GM12892 (cell line): ENCODE measurements at regions not wholly inside any gene's neighbourhood (a gene's known extent, or its start where the extent isn't known, plus 50 kb on each side); places are given as distances from the start of the nearest gene placed in this dataset.

Source experiments
- POLR2A ChIP-seq: IDR thresholded peaks from 2 replicates; pipeline ENCODE4 v1.6.1; 2011; ENCODE audit warnings: low read depth, low read length, control low read depth
- POLR2AphosphoS5 ChIP-seq: IDR thresholded peaks from 2 replicates; pipeline ENCODE4 v1.6.1; 2011; ENCODE audit warnings: low read depth, low read length, control low read depth

- TF ChIP-seq POLR2A (no peak), POLR2AphosphoS5 (no peak)
Observed at GRCh38 chr12:58435647-58436046, 484.7 kb downstream of the LRIG3 start.
